NCI-H446 treated with DMSO at 0.1 percent for 48 hours (cell line): ENCODE measurements at regions not wholly inside any gene's neighbourhood (a gene's known extent, or its start where the extent isn't known, plus 50 kb on each side); places are given as distances from the start of the nearest gene placed in this dataset.

Source experiments
- DNase-seq: peaks from one replicate; lab custom pipeline; 2025; lab: John Stamatoyannopoulos, UW

DNA sequence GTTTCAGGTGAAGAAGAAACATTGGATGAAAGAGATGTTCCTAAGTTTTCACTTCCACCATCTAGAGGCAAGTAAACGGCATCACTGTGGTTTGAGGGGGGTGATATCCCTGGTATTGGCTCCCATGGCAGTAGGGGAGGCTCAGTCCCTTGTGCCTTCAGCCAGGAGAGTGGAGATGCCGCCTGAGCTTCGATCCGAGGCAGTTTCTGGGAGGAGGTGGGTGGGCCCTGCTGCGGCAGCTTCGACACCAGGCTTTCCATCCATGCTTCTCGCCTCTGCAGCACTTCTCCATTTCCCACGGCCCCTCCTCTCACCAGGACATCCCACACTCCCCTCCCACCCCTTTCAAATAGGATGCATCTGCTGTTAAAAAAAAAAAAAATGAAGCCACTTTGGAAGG is 258.3 kb downstream of the GADD45G start:
- no peak for DNase-seq

DNA sequence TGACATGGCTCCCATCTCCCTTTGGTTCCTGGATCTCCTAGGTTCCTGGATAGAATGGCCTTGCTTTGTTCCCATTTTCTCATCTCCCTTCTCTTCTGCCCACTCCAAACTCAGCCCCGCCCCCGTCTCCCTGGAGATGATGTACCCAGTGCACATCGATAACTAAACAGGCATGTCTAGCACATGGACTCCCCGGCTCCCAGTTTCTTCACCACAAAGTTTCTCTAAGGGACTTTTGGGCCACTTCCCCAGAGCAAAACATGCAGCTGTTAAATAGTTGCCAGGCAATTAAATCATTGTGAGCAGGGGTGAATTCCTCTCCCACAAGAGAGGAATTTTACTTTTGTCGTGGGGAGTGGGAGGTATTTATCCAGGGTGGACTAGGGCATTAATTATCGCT is 259.0 kb downstream of the GADD45G start:
- DNase-seq, result no peak

DNA sequence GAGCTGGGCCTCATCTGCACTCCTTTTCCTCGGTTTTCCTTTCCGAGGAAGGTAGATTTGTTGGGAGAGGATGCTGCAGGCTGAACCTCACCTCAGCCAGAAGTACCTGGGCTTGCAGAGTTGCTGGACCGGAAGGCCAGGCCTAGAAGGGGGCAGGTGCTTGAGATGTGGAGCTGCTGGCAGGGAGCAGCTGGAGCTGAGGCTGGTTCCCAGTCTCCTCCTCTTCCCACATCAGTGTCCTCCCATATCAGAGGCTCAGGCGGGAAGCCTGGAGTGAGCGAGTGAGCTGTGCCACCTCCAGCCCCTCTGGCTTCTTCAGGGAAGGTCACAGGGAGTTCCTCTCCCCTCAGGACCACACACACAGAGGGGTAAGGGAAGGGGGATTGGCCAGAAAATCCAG is 259.4 kb downstream of the GADD45G start:
- DNase-seq, result no peak

DNA sequence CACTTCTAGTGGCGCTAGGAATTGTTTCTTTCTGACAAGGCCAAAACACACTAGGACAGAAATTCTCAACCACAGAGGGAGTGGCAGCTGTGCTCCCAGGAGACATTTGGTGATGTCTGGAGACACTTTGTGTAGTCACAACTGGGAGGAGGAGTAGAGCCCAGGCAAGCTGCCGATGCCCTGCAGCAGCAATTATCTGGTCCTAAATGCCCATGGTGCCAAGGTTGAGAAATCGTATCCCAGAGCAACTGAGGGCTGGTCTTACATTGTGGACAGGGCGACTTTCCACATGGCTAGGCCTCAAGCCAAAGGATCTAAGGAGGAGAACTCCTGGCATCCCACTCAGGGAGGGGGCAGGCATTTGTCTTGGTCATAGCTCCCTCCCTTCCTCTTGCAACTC is 259.9 kb downstream of the GADD45G start:
- DNase-seq, result no peak

DNA sequence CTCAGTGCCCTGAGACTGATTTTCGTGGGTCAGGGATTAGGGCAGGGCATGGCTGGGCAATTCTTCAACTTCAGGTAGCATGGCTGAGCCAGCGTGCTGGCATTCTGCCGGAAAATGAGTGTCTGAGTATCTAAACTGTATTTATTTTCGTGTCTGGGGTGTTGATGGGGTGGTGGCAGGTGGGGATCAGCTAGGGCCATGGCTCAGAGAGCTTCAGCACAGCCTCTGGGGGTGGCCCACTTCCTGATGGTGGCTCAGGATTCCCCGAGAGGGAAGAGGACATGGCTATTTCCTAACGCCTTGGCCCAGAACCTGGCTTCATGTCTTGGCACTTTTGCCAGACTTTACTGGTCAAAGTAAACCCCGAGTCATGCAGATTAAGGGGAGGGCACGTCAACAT is 260.5 kb downstream of the GADD45G start:
- DNase-seq, result no peak

DNA sequence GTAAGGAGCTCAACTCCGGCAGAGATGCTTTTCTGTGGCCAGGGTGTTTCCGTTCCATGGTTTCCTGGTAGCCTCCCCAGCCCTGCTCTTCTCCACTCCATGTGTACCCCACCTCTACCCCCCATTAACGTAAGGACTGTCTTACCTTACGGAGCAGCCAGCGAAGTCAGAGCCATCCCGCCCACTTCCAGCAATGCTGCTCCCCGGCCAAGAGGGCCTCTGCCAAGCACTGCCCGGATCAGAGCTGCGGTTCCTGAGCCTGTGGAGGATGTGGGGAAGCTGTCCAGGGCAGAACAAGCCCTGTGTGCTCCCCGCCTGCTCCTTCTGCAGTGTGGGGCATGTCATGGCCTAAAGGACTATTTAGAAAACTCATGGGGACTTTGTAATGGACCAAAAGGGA is 261.2 kb downstream of the GADD45G start:
- no peak for DNase-seq

DNA sequence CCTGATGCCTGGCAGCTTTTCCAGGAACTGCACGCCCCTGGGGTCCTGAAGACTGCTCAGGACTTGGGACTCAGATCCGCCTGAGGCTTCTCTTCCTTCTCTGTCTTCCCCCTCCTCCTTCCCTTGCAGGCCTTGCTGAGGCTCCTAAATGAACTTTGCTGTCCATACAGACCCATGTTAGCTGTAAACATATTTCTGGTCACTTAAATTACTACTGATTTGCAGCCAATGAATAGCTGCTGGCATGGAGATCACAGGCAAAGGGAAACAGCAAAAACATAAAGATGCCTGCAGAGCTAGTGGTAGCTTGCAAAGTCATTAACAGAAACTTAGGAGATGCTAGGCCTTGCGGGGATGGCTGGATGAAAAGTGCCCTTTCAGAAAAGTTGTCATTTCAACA is 261.9 kb downstream of the GADD45G start:
- no peak for DNase-seq

DNA sequence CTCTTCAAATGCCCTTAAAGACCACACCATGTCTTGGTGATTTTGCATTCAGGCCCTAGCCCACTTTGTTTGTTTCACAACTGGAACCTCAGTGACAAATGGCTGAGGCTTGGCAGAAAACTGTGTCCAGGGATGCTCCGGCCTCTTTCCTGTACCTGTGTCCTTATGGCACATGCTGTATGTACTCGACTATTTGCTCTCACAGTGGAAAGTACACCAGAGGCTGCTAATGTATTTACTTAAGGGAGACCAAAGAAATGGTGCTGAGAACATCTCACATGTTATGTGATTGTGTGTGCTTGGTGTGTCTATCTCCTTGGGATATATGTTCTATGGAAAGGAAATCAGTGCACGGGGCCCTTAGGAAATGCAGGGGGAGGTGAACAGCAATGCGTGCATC is 263.3 kb downstream of the GADD45G start:
- DNase-seq, result no peak

DNA sequence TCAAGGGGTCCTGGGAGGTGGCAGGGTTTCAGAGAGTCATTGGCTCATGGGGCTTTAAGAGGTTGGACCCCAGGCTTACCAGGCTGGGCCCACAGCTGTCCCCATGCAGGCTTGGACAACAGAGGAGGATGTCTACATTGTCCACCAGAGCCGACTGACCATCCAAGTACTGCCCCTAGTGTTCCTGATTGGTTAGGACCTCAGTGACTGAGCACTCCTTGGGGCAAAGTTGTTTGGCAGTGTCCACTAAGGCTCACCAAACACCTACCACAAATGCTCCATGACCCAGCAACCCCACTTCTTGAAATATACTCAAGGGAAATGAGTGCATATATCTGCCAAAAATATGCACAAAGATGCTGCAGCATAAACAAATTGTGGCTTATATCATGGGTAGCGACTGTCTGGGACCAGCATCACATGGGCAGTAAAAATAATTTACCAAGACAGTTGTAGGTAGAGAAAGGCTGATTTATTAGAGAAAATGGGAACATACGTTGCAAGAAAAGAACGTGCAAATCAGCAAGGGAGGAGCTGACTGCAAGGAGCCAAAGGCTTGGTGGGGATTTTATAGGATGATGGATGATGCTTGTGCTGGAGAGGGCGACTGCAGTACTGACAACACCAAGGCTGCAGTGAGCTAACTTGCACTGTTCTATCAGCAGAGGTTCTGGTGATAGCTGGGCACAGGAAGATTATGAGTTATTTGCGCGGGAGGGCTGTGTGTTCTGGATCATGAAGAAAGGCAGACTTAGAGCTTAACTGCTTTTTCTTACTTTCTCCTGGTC is 265.2 kb downstream of the GADD45G start:
- DNase-seq, result no peak

DNA sequence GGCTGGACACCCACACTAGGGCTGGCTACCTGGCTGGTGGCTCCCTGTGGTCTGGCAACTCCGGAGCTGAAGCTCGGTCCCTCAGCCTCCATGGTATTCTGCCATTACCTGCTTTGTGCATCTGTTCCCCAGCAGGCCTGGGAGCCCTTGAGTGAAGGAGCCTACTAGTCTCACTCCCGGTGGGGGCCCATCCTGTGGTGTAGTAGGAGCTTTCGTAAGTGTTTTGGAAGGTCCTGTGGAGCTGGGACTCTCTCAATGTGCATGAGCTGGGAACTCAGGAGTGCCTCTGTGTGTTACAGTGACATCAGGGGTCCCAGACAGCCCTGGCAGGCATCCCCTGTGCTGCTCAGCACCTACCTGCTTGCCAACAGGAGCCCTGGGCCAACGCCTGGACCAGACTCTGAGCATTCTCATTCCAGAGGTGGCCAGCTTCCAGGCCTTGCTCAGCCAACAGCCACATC is 267.1 kb downstream of the GADD45G start:
- no peak for DNase-seq

DNA sequence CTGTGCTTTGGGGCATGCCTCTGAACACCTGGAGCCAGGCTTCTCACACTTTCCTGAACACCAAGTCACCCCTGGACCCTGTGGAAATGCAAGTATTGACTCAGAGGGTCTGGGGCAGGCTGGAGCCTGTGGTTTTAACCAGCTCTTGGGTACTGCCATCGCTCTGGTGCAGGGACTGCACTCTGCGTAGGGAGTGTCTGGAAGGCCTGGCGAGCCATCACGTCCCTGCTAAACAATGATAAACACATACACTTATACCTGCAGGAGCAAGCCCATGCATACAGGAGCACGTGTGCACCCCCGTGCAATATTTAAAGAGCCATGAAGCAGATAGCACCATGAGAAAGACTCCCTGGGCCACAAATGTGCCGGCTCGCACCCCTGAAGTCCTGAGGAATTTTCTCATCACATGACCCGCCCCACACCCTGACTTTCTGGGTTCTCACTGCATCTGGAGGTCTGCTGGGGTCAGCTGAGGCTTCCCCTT is 267.7 kb downstream of the GADD45G start:
- DNase-seq, result no peak

DNA sequence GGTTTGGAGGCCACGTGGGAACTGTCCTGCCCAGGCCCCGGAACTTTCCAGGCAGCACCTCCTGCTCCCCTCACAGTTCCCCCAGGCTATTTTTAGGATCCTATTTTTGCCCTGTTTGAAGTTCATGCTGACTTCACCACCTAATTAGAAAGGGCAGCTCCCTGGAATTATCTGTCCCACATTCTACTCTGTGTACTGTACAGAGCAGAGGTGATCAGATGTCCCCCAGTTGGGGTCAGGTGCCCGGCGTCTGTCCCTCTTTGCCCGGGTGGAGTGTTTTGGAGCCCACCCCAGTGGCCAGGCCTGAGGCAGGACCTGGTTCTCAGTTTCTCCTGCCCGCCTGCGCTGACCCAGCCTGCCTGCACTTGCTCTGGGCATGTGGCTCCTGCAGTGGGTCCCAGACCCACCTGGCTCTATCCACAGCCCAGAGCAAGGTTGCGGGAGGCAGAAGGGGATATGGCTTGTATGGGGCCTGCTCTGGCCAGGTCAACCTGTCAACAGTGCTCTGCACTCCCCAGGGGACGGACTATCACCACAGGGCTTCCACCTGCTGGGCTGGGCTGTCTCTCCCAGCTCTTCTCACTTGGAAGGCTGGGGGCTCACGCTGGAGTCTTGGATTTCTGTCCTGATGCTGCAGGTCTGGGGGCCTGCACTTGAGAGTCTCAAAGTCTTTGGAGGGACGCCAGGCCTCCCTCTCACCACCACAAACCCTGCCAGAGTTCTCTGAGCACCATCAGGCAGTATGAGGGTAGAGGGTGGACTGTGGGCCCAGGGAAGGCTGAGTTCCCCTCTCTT is 268.3 kb downstream of the GADD45G start:
- no peak for DNase-seq

DNA sequence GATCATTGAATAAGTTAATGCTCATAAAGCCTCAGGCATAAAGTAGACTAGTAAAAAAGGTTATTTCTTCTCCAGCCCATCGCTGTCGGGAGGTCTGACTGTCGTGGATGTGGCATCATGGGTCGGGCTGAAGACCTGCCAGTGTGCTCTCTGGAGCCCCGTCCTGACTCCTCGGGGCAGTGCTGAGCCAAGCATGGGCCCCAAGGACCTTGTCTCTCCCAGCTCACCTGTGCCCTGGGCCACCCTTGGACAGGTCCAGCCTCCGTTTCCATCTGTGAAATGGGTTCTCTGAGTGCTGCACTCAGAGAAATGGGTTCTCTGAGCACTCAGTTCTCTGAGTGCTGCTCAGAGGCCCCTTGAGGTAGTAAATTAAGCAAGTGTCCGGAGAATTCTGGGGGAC is 269.0 kb downstream of the GADD45G start:
- no peak for DNase-seq

DNA sequence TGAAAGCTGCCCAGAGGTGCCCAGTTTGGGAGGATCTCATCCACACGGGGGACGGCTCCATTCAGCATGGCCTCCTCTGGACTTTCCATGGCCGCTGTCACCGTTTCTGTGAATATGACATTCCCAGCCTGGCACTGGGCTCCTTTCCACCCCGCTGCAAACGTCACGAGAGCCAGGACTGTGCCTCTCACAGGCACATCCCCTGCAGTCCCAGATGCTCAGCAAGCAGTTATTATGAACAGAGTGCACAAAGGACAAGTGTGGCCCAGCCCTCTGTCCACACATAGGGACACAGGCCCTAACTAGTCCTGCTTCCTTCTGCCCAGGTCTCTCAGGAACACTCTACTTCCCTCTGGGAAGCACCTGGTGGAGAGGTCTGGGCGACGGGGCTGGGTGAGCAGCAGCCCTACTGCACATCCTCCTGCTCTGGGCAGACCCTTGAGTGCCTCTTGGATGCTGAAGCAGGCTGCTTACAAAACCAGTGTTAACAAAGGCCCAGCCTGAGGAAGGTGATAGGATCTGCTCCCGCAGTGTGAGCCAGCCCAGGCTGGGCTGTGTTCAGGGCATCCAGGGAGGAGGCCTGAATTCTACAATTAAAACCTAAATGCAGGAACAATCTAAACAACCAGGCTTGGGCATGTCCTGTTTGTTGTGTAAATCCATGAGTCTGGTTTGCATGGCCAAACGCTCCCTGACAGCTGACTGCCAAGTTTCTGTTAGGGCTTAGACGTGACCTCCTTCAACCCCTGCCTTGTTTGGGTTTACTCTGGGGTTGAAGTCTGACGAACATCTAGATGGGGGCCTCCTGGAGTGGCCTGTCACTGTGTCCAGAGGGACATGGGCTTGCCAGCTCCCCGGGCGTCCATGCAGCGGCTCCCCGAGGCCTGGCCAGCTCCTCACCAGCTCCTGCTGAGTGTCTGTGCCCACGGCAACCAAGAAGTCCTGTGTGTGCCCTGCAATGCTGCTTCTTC is 269.8 kb downstream of the GADD45G start:
- DNase-seq, result peak; percentile 34

DNA sequence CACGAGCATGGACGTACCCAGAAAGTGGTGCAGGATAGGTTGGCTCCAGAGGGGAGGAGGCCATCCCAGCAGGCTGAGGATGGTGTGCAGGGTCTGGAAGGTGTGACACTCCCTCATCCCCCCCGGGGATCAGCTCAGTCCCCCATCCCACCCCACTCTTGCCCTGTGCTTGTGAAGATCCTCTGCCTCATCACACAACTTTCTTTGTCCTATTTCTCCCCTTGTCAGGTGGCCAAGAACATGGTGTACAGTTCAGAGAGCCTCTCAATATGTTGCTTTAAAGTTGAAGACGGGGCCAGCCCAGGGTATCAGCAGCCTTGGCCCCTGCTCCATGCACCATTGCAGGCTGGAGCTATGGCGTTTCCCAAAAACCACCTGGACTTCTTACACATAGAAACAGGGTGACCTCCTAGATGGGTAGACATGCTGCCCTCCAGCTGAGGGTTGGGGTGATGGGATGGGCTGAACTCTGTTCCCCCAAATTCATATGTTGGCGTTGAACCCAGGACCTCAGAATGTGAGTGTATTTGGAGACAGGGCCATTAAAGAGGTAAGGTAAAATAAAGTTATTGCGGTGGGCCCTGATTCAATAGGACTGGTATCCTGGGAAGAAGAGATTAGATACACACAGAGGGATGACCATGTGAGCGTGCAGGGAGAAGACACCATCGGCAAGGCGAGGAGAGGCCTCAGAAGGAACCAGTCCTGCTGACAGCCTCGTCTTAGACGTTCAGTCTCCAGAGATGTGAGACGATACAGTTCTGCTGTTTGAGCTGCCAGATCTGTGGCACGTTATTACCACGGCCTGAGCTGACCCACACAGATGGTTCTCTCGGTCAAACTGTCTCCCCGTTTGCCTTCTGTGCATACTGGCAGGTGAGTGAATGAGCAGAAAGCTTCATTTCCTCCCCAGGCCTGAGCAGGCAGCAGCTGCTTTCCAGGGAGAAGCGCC is 272.5 kb downstream of the GADD45G start:
- no peak for DNase-seq

DNA sequence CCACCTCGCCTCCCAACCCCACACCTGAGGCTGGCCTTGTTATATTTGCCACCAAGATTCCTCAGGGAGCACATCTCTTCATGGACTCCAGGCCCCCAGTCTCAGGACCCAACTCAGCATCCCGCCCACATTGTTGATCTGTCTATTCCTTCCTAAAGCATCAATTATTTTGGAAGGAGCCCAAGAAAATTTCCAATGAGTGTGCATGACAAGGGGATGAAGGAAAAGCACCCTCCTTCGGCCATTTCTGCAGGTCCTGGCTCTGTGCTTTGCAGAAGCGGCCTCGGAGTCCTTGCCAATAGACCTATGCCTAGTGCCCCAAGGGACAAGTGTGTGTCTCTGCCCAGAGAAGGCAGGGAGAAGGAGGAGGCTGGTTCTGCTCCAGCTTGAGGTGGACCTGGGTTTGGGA is 273.2 kb downstream of the GADD45G start:
- DNase-seq, result no peak

DNA sequence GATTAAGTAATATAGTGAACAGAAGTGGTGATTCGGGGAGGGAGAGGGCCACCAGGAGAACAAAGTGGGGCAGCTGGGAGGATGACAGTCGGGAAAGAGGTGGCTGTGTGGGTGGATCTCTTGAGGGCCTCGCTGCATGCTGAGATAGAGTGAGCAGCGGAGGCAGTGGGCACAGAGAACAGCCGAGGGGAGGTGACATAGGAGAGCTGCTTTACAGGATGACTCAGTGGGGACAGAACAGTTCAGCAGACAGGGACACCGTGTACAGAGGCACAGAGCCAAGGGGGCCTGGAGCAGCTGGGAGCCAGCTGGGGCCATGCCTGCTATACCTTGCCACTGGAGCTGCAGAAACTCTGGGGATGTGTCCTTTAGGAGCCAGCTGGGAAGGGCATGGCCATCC is 273.9 kb downstream of the GADD45G start:
- no peak for DNase-seq

DNA sequence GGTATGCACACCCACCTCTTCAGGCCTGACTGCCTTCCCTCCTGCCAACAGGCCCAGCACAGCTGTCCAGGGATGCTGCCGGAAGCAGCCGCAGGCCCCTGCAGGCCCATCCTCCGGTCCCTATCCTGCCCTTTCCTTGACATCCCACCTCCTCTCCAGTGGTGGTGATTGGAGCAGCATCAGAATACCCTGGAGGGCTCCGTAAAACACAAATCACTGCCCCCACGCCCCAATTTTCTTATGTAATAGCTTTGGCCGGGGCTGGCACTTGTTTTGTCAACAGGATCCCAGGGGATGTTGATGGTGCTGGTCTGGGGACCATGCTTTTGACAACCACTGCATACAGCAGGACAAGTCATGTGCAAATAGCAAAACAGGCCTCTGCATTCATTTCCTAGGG is 274.5 kb downstream of the GADD45G start:
- no peak for DNase-seq

DNA sequence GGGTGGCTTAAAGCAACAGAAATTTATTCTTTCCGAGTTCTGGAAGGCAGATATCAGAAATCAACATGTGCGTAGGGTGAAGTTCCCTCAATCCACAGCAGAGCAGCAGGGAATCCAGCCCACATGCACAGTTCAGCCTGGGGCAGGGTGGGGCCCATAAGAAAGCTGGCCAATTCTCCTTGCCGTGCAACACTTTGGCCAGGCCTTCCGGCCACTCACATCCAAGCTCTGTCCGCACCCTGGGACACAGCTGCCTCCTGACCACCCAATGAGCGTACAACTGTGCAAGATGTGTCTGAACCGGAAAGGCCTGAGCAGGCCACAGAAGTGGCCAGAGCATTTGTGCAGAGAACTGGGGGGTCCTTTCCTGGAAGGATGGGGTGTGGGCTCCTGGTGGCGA is 274.9 kb downstream of the GADD45G start:
- DNase-seq, result no peak

DNA sequence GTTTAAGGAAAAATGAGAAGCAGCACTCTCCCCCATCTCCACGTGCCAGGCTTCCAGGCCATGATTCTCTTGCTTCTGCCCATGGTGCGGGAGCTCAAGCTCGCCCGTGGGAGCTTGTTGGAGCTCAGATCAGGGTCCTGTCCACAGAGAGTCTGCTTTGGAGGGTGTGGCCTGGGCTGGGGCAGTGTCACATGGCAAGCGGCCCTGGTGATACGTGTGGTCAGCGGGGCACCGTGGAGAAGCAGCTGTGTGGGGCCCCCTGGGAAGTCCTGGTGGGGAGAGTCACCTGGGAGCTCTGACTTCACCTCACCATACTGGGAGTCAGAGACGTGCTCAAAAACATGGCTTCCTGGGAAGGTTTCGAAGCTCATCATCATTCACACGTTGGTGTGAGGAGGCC is 275.3 kb downstream of the GADD45G start:
- DNase-seq, result no peak

DNA sequence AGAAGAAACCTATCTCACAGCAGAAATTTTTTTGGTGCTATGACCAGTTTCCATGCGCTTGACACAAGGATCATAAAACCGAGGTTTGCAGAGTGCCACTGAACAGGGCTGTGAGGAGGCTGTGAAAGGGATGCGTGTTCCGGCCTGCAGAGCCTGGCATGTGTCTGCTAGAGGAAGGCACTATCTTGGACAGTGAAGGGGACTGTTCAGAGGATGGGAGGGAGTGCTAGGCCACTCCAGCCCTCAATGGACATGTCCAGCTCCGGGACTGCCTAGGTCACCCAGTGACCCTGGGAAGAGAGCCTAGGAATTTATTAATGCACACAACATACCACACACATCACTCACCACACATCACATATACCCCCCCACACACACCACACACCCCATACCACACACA is 275.9 kb downstream of the GADD45G start:
- DNase-seq, result no peak
